Astrocyte (in vitro differentiated cells and primary cell): ENCODE measurements at regions not wholly inside any gene's neighbourhood (a gene's known extent, or its start where the extent isn't known, plus 50 kb on each side); places are given as distances from the start of the nearest gene placed in this dataset.

Experiments
- DNase-seq: peaks from one replicate; pipeline ENCODE4 v3.0.0-alpha.2; 2010; ENCODE audit warnings: low read depth
- FAIRE-seq: peaks from 2 replicates; lab custom pipeline; 2011; peaks lifted over from hg19 to GRCh38; lab: Jason Lieb, UNC
- H2AFZ ChIP-seq: 2 replicates; pipeline ENCODE4 v1.6.0; 2012; ENCODE audit warnings: low read depth, low read length, inconsistent platforms
- H3K27ac ChIP-seq: 2 replicates; pipeline ENCODE4 v1.5.1; 2011; ENCODE audit warnings: low read depth, low read length, inconsistent platforms
- H3K27me3 ChIP-seq: 2 replicates; pipeline ENCODE4 v1.6.0; 2011; ENCODE audit warnings: low read length, inconsistent platforms; ENCODE audit not compliant: insufficient read depth
- H3K36me3 ChIP-seq: 2 replicates; pipeline ENCODE4 v1.5.1; 2011; ENCODE audit warnings: low read length, inconsistent platforms; ENCODE audit not compliant: insufficient read depth
- H3K4me1 ChIP-seq: 2 replicates; pipeline ENCODE4 v1.5.1; 2011; ENCODE audit warnings: low read length, inconsistent platforms; ENCODE audit not compliant: insufficient read depth
- H3K4me2 ChIP-seq: 2 replicates; pipeline ENCODE4 v1.6.0; 2012; ENCODE audit warnings: low read length, inconsistent platforms
- H3K4me3 ChIP-seq: 2 replicates; pipeline ENCODE4 v1.5.1; 2011; ENCODE audit warnings: low read depth, mild to moderate bottlenecking, low read length, inconsistent platforms; ENCODE audit not compliant: insufficient read depth
- H3K79me2 ChIP-seq: 2 replicates; pipeline ENCODE4 v1.6.0; 2012; ENCODE audit warnings: mild to moderate bottlenecking, low read length, inconsistent platforms; ENCODE audit not compliant: insufficient read depth
- H3K9ac ChIP-seq: 2 replicates; pipeline ENCODE4 v1.6.0; 2012; ENCODE audit warnings: mild to moderate bottlenecking, low read length, inconsistent platforms
- H3K9me3 ChIP-seq: 2 replicates; pipeline ENCODE4 v1.5.1; 2012; ENCODE audit warnings: low read depth, mild to moderate bottlenecking, low read length, inconsistent platforms; ENCODE audit not compliant: insufficient read depth
- H4K20me1 ChIP-seq: 2 replicates; pipeline ENCODE4 v1.6.0; 2012; ENCODE audit warnings: low read length, inconsistent platforms; ENCODE audit not compliant: insufficient read depth
- H3K27ac Mint-ChIP-seq: one replicate; pipeline ENCODE4 v1.8.0; 2021; ENCODE audit warnings: mild to moderate bottlenecking, mixed read lengths; ENCODE audit not compliant: unreplicated experiment
- H3K27me3 Mint-ChIP-seq: one replicate; pipeline ENCODE4 v1.8.0; 2021; ENCODE audit warnings: low read depth, mixed read lengths; ENCODE audit not compliant: unreplicated experiment
- H3K36me3 Mint-ChIP-seq: one replicate; pipeline ENCODE4 v1.8.0; 2021; ENCODE audit warnings: low read depth, mixed read lengths; ENCODE audit not compliant: unreplicated experiment
- H3K4me1 Mint-ChIP-seq: one replicate; pipeline ENCODE4 v1.8.0; 2021; ENCODE audit warnings: low read depth, mixed read lengths; ENCODE audit not compliant: unreplicated experiment
- H3K4me3 Mint-ChIP-seq: one replicate; pipeline ENCODE4 v1.8.0; 2021; ENCODE audit warnings: mild to moderate bottlenecking, moderate library complexity, mixed read lengths; ENCODE audit not compliant: unreplicated experiment
- H3K9me3 Mint-ChIP-seq: one replicate; pipeline ENCODE4 v1.8.0; 2021; ENCODE audit warnings: mild to moderate bottlenecking, mixed read lengths; ENCODE audit not compliant: unreplicated experiment
- EZH2 ChIP-seq: IDR thresholded peaks from 2 replicates; pipeline ENCODE4 v1.6.1; 2012; ENCODE audit warnings: mild to moderate bottlenecking, low read length, inconsistent platforms; ENCODE audit not compliant: insufficient read depth
- TF ChIP-seq, protein P1 (sequence below): IDR thresholded peaks from 2 replicates; pipeline ENCODE4 v1.5.1; 2011; ENCODE audit warnings: low read depth, mild to moderate bottlenecking, inconsistent platforms, low read length, moderate library complexity; ENCODE audit not compliant: insufficient read depth

DNA sequence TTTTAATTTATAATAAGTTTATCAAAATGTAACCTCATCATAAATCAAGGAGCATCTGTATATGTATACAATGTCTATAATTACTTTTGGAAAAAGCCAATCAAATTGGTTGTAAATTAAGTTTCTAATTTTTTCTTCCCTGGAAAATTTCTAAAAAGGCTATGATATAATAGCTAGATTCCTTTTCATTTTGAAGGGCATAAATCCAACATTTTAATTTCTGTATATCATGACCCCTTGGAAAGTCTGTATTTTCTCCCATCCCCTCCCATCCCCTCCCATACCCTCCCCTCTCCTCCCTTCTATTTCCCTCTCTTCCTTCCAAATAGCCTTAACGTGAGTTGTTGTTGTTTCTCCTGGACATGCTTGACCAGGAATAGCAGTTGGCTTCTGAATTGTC, 247.1 kb upstream of the FSTL5 start:
- no peaks in the 10 kb centered on the region for H3K36me3 Mint-ChIP-seq
- Histone ChIP-seq H3K79me2 (no peaks in the 10 kb centered on the region), H3K9ac (no peak overlapping the region), H2AFZ (no peak overlapping the region), H3K4me3 (no peak overlapping the region), H3K9me3 (no peaks in the 10 kb centered on the region), H4K20me1 (no peaks in the 10 kb centered on the region), H3K27me3 (no peaks in the 10 kb centered on the region), H3K36me3 (no peaks in the 10 kb centered on the region), H3K4me2 (no peak overlapping the region), H3K4me1 (no peaks in the 10 kb centered on the region), H3K27ac (no peak overlapping the region)
- H3K9me3 Mint-ChIP-seq, result no peaks in the 10 kb centered on the region
- TF ChIP-seq, protein P1, sequence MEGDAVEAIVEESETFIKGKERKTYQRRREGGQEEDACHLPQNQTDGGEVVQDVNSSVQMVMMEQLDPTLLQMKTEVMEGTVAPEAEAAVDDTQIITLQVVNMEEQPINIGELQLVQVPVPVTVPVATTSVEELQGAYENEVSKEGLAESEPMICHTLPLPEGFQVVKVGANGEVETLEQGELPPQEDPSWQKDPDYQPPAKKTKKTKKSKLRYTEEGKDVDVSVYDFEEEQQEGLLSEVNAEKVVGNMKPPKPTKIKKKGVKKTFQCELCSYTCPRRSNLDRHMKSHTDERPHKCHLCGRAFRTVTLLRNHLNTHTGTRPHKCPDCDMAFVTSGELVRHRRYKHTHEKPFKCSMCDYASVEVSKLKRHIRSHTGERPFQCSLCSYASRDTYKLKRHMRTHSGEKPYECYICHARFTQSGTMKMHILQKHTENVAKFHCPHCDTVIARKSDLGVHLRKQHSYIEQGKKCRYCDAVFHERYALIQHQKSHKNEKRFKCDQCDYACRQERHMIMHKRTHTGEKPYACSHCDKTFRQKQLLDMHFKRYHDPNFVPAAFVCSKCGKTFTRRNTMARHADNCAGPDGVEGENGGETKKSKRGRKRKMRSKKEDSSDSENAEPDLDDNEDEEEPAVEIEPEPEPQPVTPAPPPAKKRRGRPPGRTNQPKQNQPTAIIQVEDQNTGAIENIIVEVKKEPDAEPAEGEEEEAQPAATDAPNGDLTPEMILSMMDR, result no peak
- no peak for TF ChIP-seq EZH2
- H3K27me3 Mint-ChIP-seq, result no peaks in the 10 kb centered on the region
- H3K27ac Mint-ChIP-seq, result no peak overlapping the region
- no peak overlapping the region for H3K4me3 Mint-ChIP-seq
- DNase-seq (no peak), FAIRE-seq (no peak)
- no peaks in the 10 kb centered on the region for H3K4me1 Mint-ChIP-seq

DNA sequence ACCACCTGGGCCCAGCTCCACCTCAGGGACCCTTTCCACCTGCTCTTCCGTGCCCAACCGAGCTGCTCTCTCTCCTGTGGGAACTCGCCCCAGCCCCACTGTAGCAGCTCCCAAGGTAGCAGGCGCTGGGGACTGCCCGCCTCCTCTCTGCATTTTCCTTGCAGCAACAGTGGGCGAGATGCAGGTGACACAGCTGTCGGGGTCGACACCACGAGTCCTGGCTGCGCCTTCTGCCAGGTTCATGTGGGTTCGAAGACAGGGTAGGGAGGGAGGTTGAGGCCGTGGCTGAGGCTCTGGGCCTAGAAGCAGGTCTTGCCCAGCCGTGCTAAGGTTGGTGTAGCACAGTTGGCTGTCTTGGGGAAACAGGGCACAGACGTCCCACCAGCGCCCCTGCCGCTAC, 245.2 kb upstream of the FSTL5 start:
- H3K4me3 ChIP-seq, result no peak overlapping the region
- DNase-seq (no peak), FAIRE-seq (no peak)
- Mint-ChIP-seq H3K27me3 (no peaks in the 10 kb centered on the region), H3K36me3 (no peaks in the 10 kb centered on the region), H3K4me3 (no peak overlapping the region), H3K9me3 (no peaks in the 10 kb centered on the region), H3K27ac (no peak overlapping the region), H3K4me1 (no peaks in the 10 kb centered on the region)
- no peaks in the 10 kb centered on the region for H3K36me3 ChIP-seq
- no peaks in the 10 kb centered on the region for H3K4me1 ChIP-seq
- no peaks in the 10 kb centered on the region for H3K9me3 ChIP-seq
- no peaks in the 10 kb centered on the region for H4K20me1 ChIP-seq
- H3K4me2 ChIP-seq, result no peak overlapping the region
- TF ChIP-seq, protein P1, result no peak
- TF ChIP-seq EZH2, result no peak
- no peak overlapping the region for H2AFZ ChIP-seq
- no peaks in the 10 kb centered on the region for H3K79me2 ChIP-seq
- H3K27me3 ChIP-seq, result no peaks in the 10 kb centered on the region
- no peak overlapping the region for H3K9ac ChIP-seq
- no peak overlapping the region for H3K27ac ChIP-seq

DNA sequence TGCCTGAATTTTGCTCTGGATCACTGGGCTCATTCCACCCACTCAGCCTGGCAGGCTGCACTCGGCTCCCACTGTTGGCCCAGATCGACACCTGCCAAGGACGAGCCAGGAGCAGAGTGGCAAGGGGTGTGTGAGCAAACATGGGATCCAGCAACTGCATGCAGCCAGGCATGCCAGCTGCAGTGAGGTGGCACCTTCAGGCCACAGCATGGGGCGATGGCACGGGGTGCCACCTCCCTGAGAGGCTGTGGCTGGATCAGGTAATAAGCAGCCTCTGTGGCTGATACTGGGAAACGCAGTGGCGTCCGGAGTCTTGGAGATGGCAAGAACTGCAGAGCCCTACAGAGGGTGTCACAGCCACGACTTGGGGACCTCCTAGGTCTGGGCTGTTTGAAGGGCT, 244.5 kb upstream of the FSTL5 start:
- no peaks in the 10 kb centered on the region for H3K36me3 Mint-ChIP-seq
- H3K4me1 Mint-ChIP-seq, result no peaks in the 10 kb centered on the region
- Histone ChIP-seq H4K20me1 (no peaks in the 10 kb centered on the region), H3K4me3 (no peak overlapping the region), H3K27me3 (no peaks in the 10 kb centered on the region), H3K79me2 (no peaks in the 10 kb centered on the region), H3K27ac (no peak overlapping the region), H3K9me3 (no peaks in the 10 kb centered on the region), H2AFZ (no peak overlapping the region), H3K36me3 (no peaks in the 10 kb centered on the region), H3K9ac (no peak overlapping the region), H3K4me2 (no peak overlapping the region), H3K4me1 (no peaks in the 10 kb centered on the region)
- no peak overlapping the region for H3K27ac Mint-ChIP-seq
- FAIRE-seq (no peak), DNase-seq (no peak)
- H3K9me3 Mint-ChIP-seq, result no peaks in the 10 kb centered on the region
- TF ChIP-seq, protein P1, result no peak
- no peak for TF ChIP-seq EZH2
- no peaks in the 10 kb centered on the region for H3K27me3 Mint-ChIP-seq
- no peak overlapping the region for H3K4me3 Mint-ChIP-seq
